OCI-LY3 (cell line): ENCODE measurements at regions not wholly inside any gene's neighbourhood (a gene's known extent, or its start where the extent isn't known, plus 50 kb on each side); places are given as distances from the start of the nearest gene placed in this dataset.

Source experiments
- CTCF ChIP-seq: fragments of 200-600, 300-600 bp; sonication (generic); IDR thresholded peaks from 2 replicates; pipeline ENCODE4 v1.5.1; 2014; ENCODE audit warnings: antibody characterized with exemption, low read length, low read depth
- EZH2phosphoT487 ChIP-seq: fragments of 200-600 bp; shearing (Covaris generic); IDR thresholded peaks from 2 replicates; pipeline ENCODE4 v1.6.1; 2018; ENCODE audit warnings: antibody characterized with exemption, mixed run types, low read depth

- TF ChIP-seq CTCF (no peak), EZH2phosphoT487 (no peak)
Observed at GRCh38 chr10:108421266-108421665, 1256.8 kb upstream of the SORCS1 start.
